Glutamatergic neuron (in vitro differentiated cells): ENCODE measurements at regions not wholly inside any gene's neighbourhood (a gene's known extent, or its start where the extent isn't known, plus 50 kb on each side); places are given as distances from the start of the nearest gene placed in this dataset.

Experiments
- DNase-seq: peaks from one replicate; pipeline ENCODE4 v3.0.0; 2022
- H3K27ac Mint-ChIP-seq: one replicate; pipeline ENCODE4 v1.8.0; 2020; ENCODE audit warnings: mild to moderate bottlenecking, mixed read lengths, inconsistent platforms; ENCODE audit not compliant: unreplicated experiment
- H3K27me3 Mint-ChIP-seq: one replicate; pipeline ENCODE4 v1.8.0; 2020; ENCODE audit warnings: mild to moderate bottlenecking, moderate library complexity, mixed read lengths, inconsistent platforms; ENCODE audit not compliant: unreplicated experiment
- H3K36me3 Mint-ChIP-seq: one replicate; pipeline ENCODE4 v1.8.0; 2020; ENCODE audit warnings: mild to moderate bottlenecking, mixed read lengths, inconsistent platforms; ENCODE audit not compliant: unreplicated experiment
- H3K4me1 Mint-ChIP-seq: one replicate; pipeline ENCODE4 v1.8.0; 2020; ENCODE audit warnings: mild to moderate bottlenecking, low read depth, mixed read lengths, inconsistent platforms; ENCODE audit not compliant: unreplicated experiment
- H3K4me3 Mint-ChIP-seq: one replicate; pipeline ENCODE4 v1.8.0; 2020; ENCODE audit warnings: mild to moderate bottlenecking, mixed read lengths, inconsistent platforms; ENCODE audit not compliant: unreplicated experiment
- H3K9me3 Mint-ChIP-seq: one replicate; pipeline ENCODE4 v1.8.0; 2020; ENCODE audit warnings: mild to moderate bottlenecking, moderate library complexity, mixed read lengths, inconsistent platforms; ENCODE audit not compliant: unreplicated experiment
- CTCF ChIP-seq: fragments of 200-600 bp; sonication (generic); IDR thresholded peaks from one replicate; pipeline ENCODE4 v1.5.0; 2021; ENCODE audit not compliant: partially characterized antibody, unreplicated experiment

DNA sequence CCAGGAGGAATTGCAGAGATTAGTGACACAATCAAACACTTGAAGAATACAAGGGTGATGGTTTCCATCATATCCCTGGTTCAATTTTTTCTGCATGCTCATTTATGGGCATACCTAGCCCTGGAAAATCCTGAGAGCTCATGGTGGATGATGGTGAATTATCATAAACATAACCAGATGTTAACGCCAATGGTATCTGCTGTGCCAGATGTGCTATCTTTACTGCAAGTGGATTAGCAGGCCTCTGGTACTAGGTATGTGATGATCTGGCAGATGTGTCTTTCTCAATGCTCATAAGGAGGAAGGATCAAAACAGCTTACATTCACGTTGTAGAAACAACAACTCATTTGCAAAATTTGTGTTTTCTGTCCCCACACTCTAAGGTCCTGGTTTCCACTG, 150.5 kb downstream of the FZD1 start:
- peaks cover 2% of the 10 kb centered on the region for H3K27me3 Mint-ChIP-seq
- peaks cover 5% of the 10 kb centered on the region for H3K9me3 Mint-ChIP-seq
- H3K4me3 Mint-ChIP-seq = no peak overlapping the region
- no peak overlapping the region for H3K27ac Mint-ChIP-seq
- TF ChIP-seq CTCF = no peak
- peaks cover 18% of the 10 kb centered on the region for H3K4me1 Mint-ChIP-seq
- H3K36me3 Mint-ChIP-seq = no peaks in the 10 kb centered on the region
- DNase-seq = no peak

- no peak for TF ChIP-seq CTCF
- no peak overlapping the region for H3K4me3 Mint-ChIP-seq
- H3K9me3 Mint-ChIP-seq = peaks cover 5% of the 10 kb centered on the region
- H3K4me1 Mint-ChIP-seq = peaks cover 29% of the 10 kb centered on the region
- H3K27ac Mint-ChIP-seq = peak overlapping the region; percentile 39
- peaks cover 2% of the 10 kb centered on the region for H3K27me3 Mint-ChIP-seq
- DNase-seq = peak; percentile 21
- H3K36me3 Mint-ChIP-seq = no peaks in the 10 kb centered on the region
These were observed 152.1 kb downstream of the FZD1 start for GRCh38 chr7:91416155-91416865.

DNA sequence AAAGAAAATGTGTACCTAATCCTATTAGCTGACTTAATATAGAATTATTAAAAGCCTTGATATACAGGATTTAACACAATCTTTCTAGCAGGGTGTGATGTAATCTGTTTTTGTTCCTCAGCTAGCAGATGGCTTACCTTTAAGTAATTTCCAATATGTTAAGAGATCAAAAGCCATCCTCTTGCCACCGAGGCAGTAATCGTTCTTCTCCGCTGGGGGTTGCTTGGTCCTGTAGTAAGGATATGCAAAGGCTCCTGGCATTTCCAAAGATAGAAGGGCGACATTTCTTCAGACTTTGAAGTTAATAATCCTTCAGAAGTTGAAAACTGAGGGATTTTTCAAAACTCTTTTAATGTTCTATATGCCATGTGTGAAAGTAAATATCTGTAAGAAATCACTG, 156.4 kb downstream of the FZD1 start:
- H3K27ac Mint-ChIP-seq = no peak overlapping the region
- H3K4me1 Mint-ChIP-seq = peaks cover 57% of the 10 kb centered on the region
- H3K36me3 Mint-ChIP-seq = no peaks in the 10 kb centered on the region
- H3K9me3 Mint-ChIP-seq = peaks cover 11% of the 10 kb centered on the region
- TF ChIP-seq CTCF = no peak
- H3K4me3 Mint-ChIP-seq = no peak overlapping the region
- peaks cover 9% of the 10 kb centered on the region for H3K27me3 Mint-ChIP-seq
- no peak for DNase-seq

DNA sequence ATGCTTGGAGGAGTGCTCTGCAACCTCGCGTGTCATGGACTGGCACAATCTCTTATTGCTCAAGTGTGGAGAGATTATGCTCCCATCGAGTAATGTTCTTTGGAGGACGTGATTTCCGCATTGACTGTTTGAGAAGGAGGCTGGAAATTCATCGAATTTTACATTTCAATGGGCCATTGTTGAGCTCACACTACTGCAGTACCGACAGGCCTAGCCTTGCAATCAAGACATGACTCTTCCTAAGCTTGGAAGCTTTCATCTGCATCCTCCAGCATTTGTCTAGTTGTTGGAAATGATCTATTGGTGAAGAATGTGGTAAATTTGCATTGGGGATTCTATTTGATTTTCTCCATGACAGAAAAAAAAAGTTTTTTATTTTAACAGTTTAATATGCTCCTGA, 156.8 kb downstream of the FZD1 start:
- peaks cover 11% of the 10 kb centered on the region for H3K9me3 Mint-ChIP-seq

More for the DNA sequence above, 156.8 kb downstream of the FZD1 start:
- Mint-ChIP-seq H3K27me3 (peaks cover 9% of the 10 kb centered on the region), H3K36me3 (no peaks in the 10 kb centered on the region), H3K27ac (no peak overlapping the region), H3K4me1 (peaks cover 56% of the 10 kb centered on the region), H3K4me3 (no peak overlapping the region)
- TF ChIP-seq CTCF = no peak
- DNase-seq = no peak
